AG10803 (cell line): ENCODE measurements at regions not wholly inside any gene's neighbourhood (a gene's known extent, or its start where the extent isn't known, plus 50 kb on each side); places are given as distances from the start of the nearest gene placed in this dataset.

ENCODE experiments used
- DNase-seq: peaks from one replicate; pipeline ENCODE4 v3.0.0; 2010; ENCODE audit warnings: low read depth
- H3K4me3 ChIP-seq: 2 replicates; pipeline ENCODE4 v1.5.1; 2011; ENCODE audit warnings: mild to moderate bottlenecking, low read length, control low read depth
- CTCF ChIP-seq: conservative IDR thresholded peaks from 2 replicates; pipeline ENCODE4 v1.5.1; 2011; ENCODE audit warnings: mild to moderate bottlenecking, low read length, control low read depth, inconsistent platforms

- H3K4me3 ChIP-seq: no peak overlapping the region
- no peak for TF ChIP-seq CTCF
- no peak for DNase-seq
Observed at GRCh38 chr13:84867246-84867645, 932.0 kb downstream of the SLITRK6 start.

GRCh38 chr13:84865783-84866221, 933.4 kb downstream of the SLITRK6 start:
- no peak for TF ChIP-seq CTCF
- no peak for DNase-seq
- no peak overlapping the region for H3K4me3 ChIP-seq

- H3K4me3 ChIP-seq: no peak overlapping the region
- no peak for DNase-seq
- TF ChIP-seq CTCF: no peak
Observed at GRCh38 chr13:84864341-84864740, 934.9 kb downstream of the SLITRK6 start.

- no peak overlapping the region for H3K4me3 ChIP-seq
- no peak for TF ChIP-seq CTCF
- DNase-seq: no peak
Observed at GRCh38 chr13:84847107-84847506, 952.1 kb downstream of the SLITRK6 start.

- no peak overlapping the region for H3K4me3 ChIP-seq
- no peak for TF ChIP-seq CTCF
- no peak for DNase-seq
Observed at GRCh38 chr13:84845907-84846619, 953.2 kb downstream of the SLITRK6 start.

- no peak for TF ChIP-seq CTCF
- H3K4me3 ChIP-seq: no peak overlapping the region
- DNase-seq: no peak
Observed at GRCh38 chr13:84844473-84844872, 954.7 kb downstream of the SLITRK6 start.

GRCh38 chr13:84843368-84843767, 955.9 kb downstream of the SLITRK6 start:
- H3K4me3 ChIP-seq: no peak overlapping the region
- no peak for DNase-seq
- TF ChIP-seq CTCF: no peak
